Pancreas (tissue), 10 donors: ENCODE measurements at regions not wholly inside any gene's neighbourhood (a gene's known extent, or its start where the extent isn't known, plus 50 kb on each side); places are given as distances from the start of the nearest gene placed in this dataset.

Experiments
- ATAC-seq, 4 donors: fragments of 200-7000 bp; cut with Tn5 transposase; one replicate each; pipeline versions ENCODE4 v1.8.0 to v1.9.1; 2020; ENCODE audit warnings: mild to moderate bottlenecking in 4 of 4, moderate library complexity in 4 of 4
- DNase-seq, 6 donors: peaks; one replicate each; pipeline ENCODE4 v3.0.0-alpha.2; 2020
- FAIRE-seq: peaks from 2 replicates; lab custom pipeline; 2012; peaks lifted over from hg19 to GRCh38; lab: Jason Lieb, UNC
- H3K27ac ChIP-seq, 4 donors: fragments of 200-600 bp; sonication (generic); 1 replicate in 3 of 4; 2 replicates in 1 of 4; pipeline versions ENCODE4 v1.5.0 to v1.8.0; 2020
- H3K27me3 ChIP-seq, 4 donors: fragments of 200-600 bp; one replicate each; pipeline ENCODE4 v1.8.0; 2021
- H3K36me3 ChIP-seq, 3 donors: fragments of 200-600 bp; sonication (generic) in 1 of 3; one replicate each; pipeline versions ENCODE4 v1.5.0 to v1.8.0; 2020 to 2021
- H3K4me1 ChIP-seq, 3 donors: fragments of 200-600 bp; one replicate each; pipeline ENCODE4 v1.8.0; 2021
- H3K4me3 ChIP-seq, 4 donors: fragments of 200-600 bp; sonication (generic) in 2 of 4; one replicate each; pipeline versions ENCODE4 v1.5.0 to v1.8.0; 2020 to 2021
- H3K9me3 ChIP-seq, 4 donors: fragments of 200-600 bp; one replicate each; pipeline ENCODE4 v1.8.0; 2021
- CTCF ChIP-seq, 4 donors: fragments of 200-600 bp; sonication (generic) in 3 of 4; IDR thresholded peaks; one replicate each; pipeline versions ENCODE4 v1.5.0 to v1.8.0; 2021; ENCODE audit warnings: antibody characterized with exemption in 4 of 4
- WGBS, 2 donors: extraction: QIAGEN DNeasy Blood & Tissue Kit; methylation state at CpG; one replicate each; pipeline ENCODE4 v1.1.7; 2013; 5-methylcytosine and 5-hydroxymethylcytosine counted together
- intact Hi-C, 3 donors: fragments of 100-400 bp; cut with DNase I; formaldehyde crosslinking; loops; one replicate each; pipeline versions ENCODE4 v1.11.1 to v1.14.2; 2022
- donor health status: healthy with polysubstance abuse.
- donor health status: DM: no; HTN: no; CAD: no; lungs with moderate emphysema.
- donor health status: DM: no; HTN: no; CAD: no.
- donor health status: control.
- donor health status: control.
- donor health status: Bipolar disorder and iron deficiency.
- donor health status: DM: yes; HTN: yes; CAD: no.
- donor health status: DM: no; HTN: no; CAD: no.
- donor health status: DM: no; HTN: no; CAD: no.
- donor health status: DM: yes; HTN: yes; CAD: no.

GRCh38 chr20:60500038-60500701 is 541.9 kb downstream of the CDH26 start:
- FAIRE-seq: no peak
- ATAC-seq: no peak
- WGBS, 2 donors: 52 to 59% methylated on average over 4 of the region's 4 CpGs

GRCh38 chr20:60501048-60501447 is 542.8 kb downstream of the CDH26 start:
- H3K27ac ChIP-seq: no peak overlapping the region
- FAIRE-seq: no peak
- H3K4me3 ChIP-seq: no peak overlapping the region
- intact Hi-C loops: no loop called here
- ATAC-seq: no peak
- no peaks in the 10 kb centered on the region for H3K4me1 ChIP-seq
- no peaks in the 10 kb centered on the region for H3K36me3 ChIP-seq
- no peaks in the 10 kb centered on the region for H3K27me3 ChIP-seq
- WGBS, 2 donors: 65 to 80% methylated on average over 2 of the region's 2 CpGs
- no peak for DNase-seq
- H3K9me3 ChIP-seq: no peaks in the 10 kb centered on the region
- TF ChIP-seq CTCF (IDR thresholded peaks at IDR 0.05): no peak

More at GRCh38 chr20:60500038-60500701, 541.9 kb downstream of the CDH26 start:
- Histone ChIP-seq H3K4me3 (no peak overlapping the region), H3K27me3 (no peaks in the 10 kb centered on the region), H3K36me3 (no peaks in the 10 kb centered on the region), H3K9me3 (no peaks in the 10 kb centered on the region), H3K27ac (no peak overlapping the region), H3K4me1 (no peaks in the 10 kb centered on the region)
- no peak for TF ChIP-seq CTCF (IDR thresholded peaks at IDR 0.05)
- DNase-seq: no peak
- intact Hi-C loops: no loop called here

GRCh38 chr20:60502881-60503280 is 544.7 kb downstream of the CDH26 start:
- H3K36me3 ChIP-seq: no peaks in the 10 kb centered on the region
- H3K27ac ChIP-seq: no peak overlapping the region
- no peaks in the 10 kb centered on the region for H3K9me3 ChIP-seq
- intact Hi-C loops: no loop called here
- no peak for TF ChIP-seq CTCF (IDR thresholded peaks at IDR 0.05)
- 49 to 65% methylated on average over 5 of the region's 5 CpGs for WGBS, 2 donors
- no peaks in the 10 kb centered on the region for H3K27me3 ChIP-seq
- no peak for FAIRE-seq
- no peak for ATAC-seq
- no peak overlapping the region for H3K4me3 ChIP-seq
- H3K4me1 ChIP-seq: no peaks in the 10 kb centered on the region
- DNase-seq: no peak

- Histone ChIP-seq H3K4me1 (no peaks in the 10 kb centered on the region), H3K27ac (no peak overlapping the region), H3K9me3 (no peaks in the 10 kb centered on the region), H3K4me3 (no peak overlapping the region), H3K27me3 (no peaks in the 10 kb centered on the region), H3K36me3 (no peaks in the 10 kb centered on the region)
- no peak for DNase-seq
- ATAC-seq: no peak
- intact Hi-C loops: no loop called here
- no peak for TF ChIP-seq CTCF (IDR thresholded peaks at IDR 0.05)
- FAIRE-seq: no peak
- 44 to 60% methylated on average over 3 of the region's 3 CpGs for WGBS, 2 donors
These were observed 547.2 kb downstream of the CDH26 start for GRCh38 chr20:60505423-60505822.

GRCh38 chr20:60506061-60506460 is 547.8 kb downstream of the CDH26 start:
- no peak for FAIRE-seq

More at GRCh38 chr20:60506061-60506460, 547.8 kb downstream of the CDH26 start:
- Histone ChIP-seq H3K9me3 (no peaks in the 10 kb centered on the region), H3K4me1 (no peaks in the 10 kb centered on the region), H3K36me3 (no peaks in the 10 kb centered on the region), H3K4me3 (no peak overlapping the region), H3K27me3 (no peaks in the 10 kb centered on the region), H3K27ac (no peak overlapping the region)
- no peak for ATAC-seq
- TF ChIP-seq CTCF (IDR thresholded peaks at IDR 0.05): no peak
- 71 to 79% methylated on average over 3 of the region's 3 CpGs for WGBS, 2 donors
- no peak for DNase-seq
- intact Hi-C loops: no loop called here
